HG03354 (cell line): ENCODE measurements at regions not wholly inside any gene's neighbourhood (a gene's known extent, or its start where the extent isn't known, plus 50 kb on each side); places are given as distances from the start of the nearest gene placed in this dataset.

ENCODE experiments used
- ATAC-seq: cut with Tn5 transposase; IDR thresholded peaks from one replicate; pipeline ENCODE4 v1.9.1; 2021; ENCODE audit warnings: mild to moderate bottlenecking; ENCODE audit not compliant: unreplicated experiment, poor library complexity, severe bottlenecking

- ATAC-seq: no peak
Measured at GRCh38 chr9:129327552-129328328, 149.7 kb upstream of the IER5L start.

DNA sequence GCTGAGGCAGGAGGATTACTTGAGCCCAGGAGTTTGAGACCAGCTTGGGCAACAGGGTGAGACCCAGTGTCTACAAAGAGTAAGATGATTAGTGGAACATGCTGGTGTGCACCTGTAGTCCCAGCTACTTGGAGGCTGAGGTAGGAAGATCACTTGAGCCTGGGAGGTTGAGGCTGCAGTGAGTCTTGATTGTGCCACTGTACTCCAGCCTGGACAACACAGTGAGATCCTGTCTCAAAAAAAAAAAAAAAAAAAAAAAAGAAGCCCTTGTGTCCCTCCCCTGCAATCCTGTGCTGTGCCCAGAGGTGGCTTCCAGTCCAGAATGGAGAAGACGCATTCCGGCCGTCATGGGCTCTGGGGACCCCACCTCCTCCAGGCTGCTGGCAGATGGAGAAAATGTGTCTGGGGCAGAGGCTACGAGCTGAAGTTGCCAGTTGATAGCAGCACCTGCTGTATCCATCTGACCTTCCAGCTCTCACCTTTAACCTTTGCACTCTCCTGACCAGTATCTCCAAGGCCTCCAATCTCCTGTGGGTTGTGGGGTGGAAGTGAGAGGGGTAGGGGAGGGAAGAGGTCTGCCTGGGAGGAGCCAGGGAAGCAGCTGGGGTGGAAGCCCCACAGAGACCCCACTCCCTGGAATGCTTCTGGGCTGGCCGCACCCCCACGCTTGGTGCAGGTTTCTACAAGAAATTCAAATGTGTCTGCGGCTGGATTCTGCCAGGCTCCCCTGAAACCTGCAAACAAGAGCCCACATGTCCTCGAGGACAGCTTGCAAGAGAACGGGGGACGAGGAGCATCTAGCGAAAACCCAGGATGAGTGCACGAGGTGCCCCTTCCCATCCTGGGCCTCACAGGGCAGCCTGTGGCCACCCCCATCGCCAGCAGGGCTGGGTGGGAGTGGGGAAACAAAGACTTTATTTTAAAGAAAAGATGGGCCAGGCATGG lies 148.3 kb upstream of the IER5L start:
- ATAC-seq: no peak

- no peak for ATAC-seq
Measured at GRCh38 chr9:129324808-129325502, 146.9 kb upstream of the IER5L start.

GRCh38 chr9:129323999-129324553 lies 146.0 kb upstream of the IER5L start:
- ATAC-seq: no peak

DNA sequence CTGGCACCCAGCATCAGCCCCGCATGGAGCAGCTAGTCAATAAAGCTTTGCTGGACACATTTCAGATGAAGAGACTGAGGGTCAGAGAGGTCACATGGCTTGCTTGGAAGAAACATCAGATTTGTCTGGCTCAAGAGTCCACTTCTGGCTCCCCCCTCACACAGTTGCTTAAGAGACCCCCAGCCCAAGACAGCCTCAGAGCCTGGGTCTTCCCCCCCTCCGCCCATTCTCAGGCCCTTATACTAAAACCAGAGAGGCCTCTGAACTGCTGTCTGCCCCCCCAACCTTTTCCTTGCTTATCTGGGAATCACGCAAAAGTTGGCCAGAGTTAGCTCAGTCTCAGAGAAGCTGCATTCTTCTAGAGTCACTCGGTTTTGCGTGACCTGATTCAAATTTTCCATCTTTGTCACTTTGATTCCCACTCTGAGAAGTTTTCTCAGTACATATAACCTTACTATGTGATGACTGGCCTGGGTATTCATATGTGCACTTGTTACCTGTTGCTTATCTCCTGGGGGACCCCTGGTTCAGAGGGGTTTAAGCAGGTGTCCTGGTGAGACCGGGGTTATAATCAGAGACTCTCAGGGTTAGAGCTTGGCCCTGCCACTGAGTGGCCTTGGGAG lies 145.4 kb upstream of the IER5L start:
- no peak for ATAC-seq

- ATAC-seq: no peak
Measured at GRCh38 chr9:129322641-129323375, 144.7 kb upstream of the IER5L start.

DNA sequence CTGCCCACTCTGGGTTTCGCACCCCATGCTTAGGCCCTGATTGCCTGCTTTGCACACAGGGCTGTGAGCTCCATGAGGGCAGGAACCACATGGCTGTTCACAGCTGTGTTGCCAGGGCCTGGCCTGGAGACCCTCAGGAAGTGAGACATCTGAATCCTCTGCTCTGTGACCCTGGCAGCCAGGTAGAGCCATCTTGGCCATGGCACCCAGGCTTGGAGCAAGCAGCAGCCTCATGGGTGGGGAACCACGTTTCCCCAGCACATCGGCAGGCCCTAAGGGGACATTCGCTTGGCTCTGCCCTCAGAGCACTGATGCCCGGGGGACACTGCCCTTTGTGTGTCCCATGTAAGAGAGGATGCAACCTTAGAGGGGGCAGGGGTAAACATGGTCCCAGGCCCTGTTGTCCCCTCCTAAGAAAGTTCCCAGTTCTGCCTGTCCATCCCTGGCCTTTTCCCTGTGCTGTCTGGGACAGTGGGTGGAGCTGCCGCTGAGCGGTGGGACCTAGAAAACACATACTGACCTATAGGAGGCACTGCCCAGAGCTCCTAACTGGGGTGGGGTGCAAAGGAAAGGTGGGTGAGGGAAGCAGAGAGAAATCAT lies 144.1 kb upstream of the IER5L start:
- ATAC-seq: no peak

DNA sequence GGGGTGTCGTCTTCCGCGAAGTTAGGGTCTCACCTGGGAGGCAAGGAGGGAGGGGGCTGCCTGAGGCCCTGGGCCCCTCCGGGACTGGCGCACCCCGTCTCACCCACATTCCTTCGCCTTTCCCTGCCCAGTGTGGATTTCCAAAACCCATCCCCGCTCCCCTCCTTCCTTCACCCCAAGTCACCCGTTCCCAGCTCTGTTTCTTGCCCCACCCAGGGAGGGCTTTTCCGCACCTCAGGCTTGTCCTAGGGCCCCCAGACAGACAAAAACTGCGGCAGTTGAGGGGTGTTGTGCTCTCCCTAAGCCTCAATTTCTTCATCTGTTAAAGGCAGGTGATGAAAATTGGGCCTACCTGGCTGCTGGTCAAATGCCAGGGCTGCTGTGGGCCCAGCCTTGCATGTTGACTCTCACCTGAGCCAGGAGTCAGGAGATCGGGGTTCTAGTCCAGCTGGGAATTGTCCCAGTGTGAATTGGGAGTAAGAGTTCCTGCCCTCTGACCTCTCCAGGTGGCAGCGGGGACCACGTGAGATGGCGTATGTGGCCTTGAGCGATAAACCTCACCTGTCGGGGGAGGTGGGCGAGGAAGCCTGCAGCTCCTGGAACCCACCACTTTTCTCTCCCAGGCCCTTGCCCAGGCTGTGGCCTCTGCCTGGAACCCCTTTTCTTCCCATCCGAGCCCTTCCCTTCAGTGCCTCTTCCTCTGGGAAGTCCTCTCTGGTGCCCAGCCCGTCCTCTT lies 143.4 kb upstream of the IER5L start:
- no peak for ATAC-seq

DNA sequence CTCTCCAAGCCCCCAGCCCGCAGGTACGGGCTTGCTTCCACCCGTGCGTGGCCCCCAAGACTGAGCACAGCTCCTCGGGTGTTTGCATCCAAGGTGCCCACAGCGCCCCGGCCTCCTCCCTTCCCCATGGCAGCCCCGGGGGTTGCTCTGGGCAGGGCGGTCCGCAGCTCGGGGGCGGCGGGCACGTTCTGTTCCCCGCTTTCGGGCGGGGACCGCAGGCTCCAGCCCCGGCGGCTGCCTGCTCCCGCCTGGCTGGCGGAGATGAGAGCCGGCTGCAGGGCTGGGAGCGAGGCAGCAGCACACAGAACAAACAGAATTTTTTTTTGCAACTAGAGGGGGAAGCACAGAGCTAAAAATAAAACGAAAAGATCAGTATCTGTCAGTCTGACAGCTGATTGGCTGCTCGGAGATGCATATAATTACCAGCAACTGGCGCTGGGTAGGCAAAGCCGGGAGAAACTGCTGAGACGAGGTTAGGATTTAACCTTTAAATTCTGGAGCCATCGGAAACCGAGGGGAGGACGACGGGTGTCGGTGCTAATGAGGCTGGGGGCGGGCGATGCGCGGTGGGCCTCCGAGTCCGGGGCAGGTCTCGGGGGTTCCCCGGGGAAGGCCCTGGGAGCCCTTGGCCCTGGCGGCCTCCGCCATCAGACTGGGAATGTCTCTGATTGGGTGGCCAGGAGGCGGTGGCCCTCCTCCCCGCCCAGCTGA lies 142.7 kb upstream of the IER5L start:
- peak; percentile 77 for ATAC-seq

- peak; percentile 6 for ATAC-seq
Measured at GRCh38 chr9:129319938-129320481, 141.9 kb upstream of the IER5L start.

GRCh38 chr9:129319076-129319937 lies 141.2 kb upstream of the IER5L start:
- ATAC-seq: no peak

GRCh38 chr9:129318121-129319075 lies 140.3 kb upstream of the IER5L start:
- no peak for ATAC-seq

GRCh38 chr9:129317179-129318011 lies 139.3 kb upstream of the IER5L start:
- no peak for ATAC-seq
